H1 (cell line): ENCODE measurements at regions not wholly inside any gene's neighbourhood (a gene's known extent, or its start where the extent isn't known, plus 50 kb on each side); places are given as distances from the start of the nearest gene placed in this dataset.

Source experiments
- CTCF ChIA-PET: fragments of 300-600 bp; sonication (Branson Sonifier 250); formaldehyde crosslinking; loops from one replicate; lab custom pipeline; 2021; ENCODE audit not compliant: partially characterized antibody; lab: Charles Lee
- POLR2A ChIA-PET: fragments of 300-600 bp; sonication (Branson Sonifier 250); formaldehyde crosslinking; loops from one replicate; lab custom pipeline; 2021; ENCODE audit warnings: inconsistent platforms; ENCODE audit not compliant: partially characterized antibody; lab: Charles Lee
- DNase-seq, 2 experiments: peaks; one replicate each; pipeline versions ENCODE4 v3.0.0 to v3.0.0-alpha.2; 2010 to 2022; ENCODE audit warnings: low spot score in 2 of 2, low read depth in 1 of 2, mixed read lengths in 1 of 2
- FAIRE-seq: peaks from 2 replicates; lab custom pipeline; 2011; peaks lifted over from hg19 to GRCh38; lab: Jason Lieb, UNC
- H2AFZ ChIP-seq: 2 replicates; pipeline ENCODE4 v1.8.1; 2012; ENCODE audit warnings: low read length, inconsistent platforms
- H2AK5ac ChIP-seq: 2 replicates; pipeline ENCODE4 v1.6.1; 2013; ENCODE audit warnings: low read depth, low read length
- H2BK120ac ChIP-seq: replicated peaks from 2 replicates; pipeline ENCODE3; 2013; ENCODE audit warnings: low read depth, low read length, inconsistent platforms
- H2BK12ac ChIP-seq: 2 replicates; pipeline ENCODE4 v1.6.1; 2013; ENCODE audit warnings: low read depth, low read length
- H2BK15ac ChIP-seq: 2 replicates; pipeline ENCODE4 v1.6.1; 2013; ENCODE audit warnings: low read length
- H2BK20ac ChIP-seq: 2 replicates; pipeline ENCODE4 v1.6.1; 2013; ENCODE audit warnings: low read length
- H2BK5ac ChIP-seq: 2 replicates; pipeline ENCODE4 v1.6.1; 2013; ENCODE audit warnings: low read depth, low read length
- H3K14ac ChIP-seq: 2 replicates; pipeline ENCODE4 v1.6.1; 2013; ENCODE audit warnings: inconsistent platforms; ENCODE audit not compliant: insufficient read length
- H3K18ac ChIP-seq: 2 replicates; pipeline ENCODE4 v1.6.1; 2013; ENCODE audit warnings: low read length; ENCODE audit errors: extremely low read depth
- H3K23ac ChIP-seq: 2 replicates; pipeline ENCODE4 v1.6.1; 2013; ENCODE audit warnings: inconsistent platforms; ENCODE audit not compliant: insufficient read length
- H3K23me2 ChIP-seq: 2 replicates; pipeline ENCODE4 v1.6.1; 2013; ENCODE audit warnings: low read depth, low read length
- H3K27ac ChIP-seq: 2 replicates; pipeline ENCODE4 v1.6.1; 2011; ENCODE audit warnings: low read depth, low read length, inconsistent platforms
- H3K27me3 ChIP-seq, 4 experiments: replicated peaks in 1 of 4; 1 replicate in 1 of 4; 2 replicates in 3 of 4; pipeline versions ENCODE4 v1.6.1 to v1.8.1; 2011 to 2013; ENCODE audit warnings: low read length in 3 of 4, mild to moderate bottlenecking in 3 of 4, inconsistent platforms in 2 of 4, mixed read lengths in 2 of 4, moderate library complexity in 1 of 4; ENCODE audit not compliant: control insufficient read depth in 3 of 4, insufficient read depth in 3 of 4; ENCODE audit errors: extremely low read depth in 1 of 4
- H3K36me3 ChIP-seq, 4 experiments: 2 replicates each; pipeline versions ENCODE4 v1.6.1 to v1.8.1; 2011 to 2013; ENCODE audit warnings: mild to moderate bottlenecking in 4 of 4, low read length in 3 of 4, moderate library complexity in 2 of 4, control low read depth in 1 of 4, inconsistent platforms in 1 of 4; ENCODE audit not compliant: insufficient read depth in 4 of 4, control insufficient read depth in 2 of 4
- H3K4ac ChIP-seq: replicated peaks from 2 replicates; pipeline ENCODE3; 2013; ENCODE audit warnings: low read length, low read depth, mixed read lengths, inconsistent platforms; ENCODE audit not compliant: insufficient read length
- H3K4me1 ChIP-seq, 4 experiments: replicated peaks in 1 of 4; 1 replicate in 1 of 4; 2 replicates in 3 of 4; pipeline versions ENCODE4 v1.6.1 to v1.8.1; 2011 to 2013; ENCODE audit warnings: low read length in 3 of 4, inconsistent platforms in 2 of 4, mixed read lengths in 1 of 4; ENCODE audit not compliant: insufficient read depth in 4 of 4, control insufficient read depth in 3 of 4
- H3K4me2 ChIP-seq, 2 experiments: 2 replicates each; pipeline versions ENCODE4 v1.6.1 to v1.8.1; 2011 to 2013; ENCODE audit warnings: low read depth in 2 of 2, low read length in 2 of 2, control low read depth in 1 of 2, inconsistent platforms in 1 of 2, mild to moderate bottlenecking in 1 of 2; ENCODE audit not compliant: insufficient read depth in 1 of 2
- H3K4me3 ChIP-seq, 4 experiments: fragments of 200-600, 300-600 bp in 1 of 4; sonication (generic), shearing (Covaris generic), sonication (Bioruptor Twin) in 1 of 4; 2 replicates each; pipeline versions ENCODE4 v1.5.1 to v1.8.1; 2011 to 2016; ENCODE audit warnings: low read length in 4 of 4, low read depth in 3 of 4, control low read depth in 2 of 4, inconsistent platforms in 2 of 4, mild to moderate bottlenecking in 2 of 4, mixed read lengths in 1 of 4, moderate library complexity in 1 of 4; ENCODE audit not compliant: insufficient read depth in 2 of 4; ENCODE audit errors: extremely low read depth in 1 of 4
- H3K56ac ChIP-seq: replicated peaks from 2 replicates; pipeline ENCODE3; 2013; ENCODE audit warnings: low read depth, mild to moderate bottlenecking, mixed read lengths, low read length, inconsistent platforms; ENCODE audit not compliant: insufficient read length
- H3K79me1 ChIP-seq: 2 replicates; pipeline ENCODE4 v1.6.1; 2013; ENCODE audit warnings: low read depth, low read length, control low read depth
- H3K79me2 ChIP-seq, 2 experiments: 2 replicates each; pipeline versions ENCODE4 v1.6.1 to v1.8.1; 2012 to 2013; ENCODE audit warnings: low read length in 2 of 2, mild to moderate bottlenecking in 2 of 2, inconsistent platforms in 1 of 2; ENCODE audit not compliant: insufficient read depth in 2 of 2, control insufficient read depth in 1 of 2
- H3K9ac ChIP-seq, 4 experiments: replicated peaks in 1 of 4; 1 replicate in 1 of 4; 2 replicates in 3 of 4; pipeline versions ENCODE4 v1.6.1 to v1.8.1; 2011 to 2013; ENCODE audit warnings: low read depth in 3 of 4, low read length in 3 of 4, control low read depth in 2 of 4, mild to moderate bottlenecking in 2 of 4, moderate library complexity in 2 of 4, inconsistent platforms in 1 of 4; ENCODE audit errors: extremely low read depth in 1 of 4
- H3K9me3 ChIP-seq, 2 experiments: 2 replicates each; pipeline versions ENCODE4 v1.6.1 to v1.8.1; 2012 to 2013; ENCODE audit warnings: mild to moderate bottlenecking in 2 of 2, moderate library complexity in 2 of 2, control low read depth in 1 of 2, inconsistent platforms in 1 of 2, low read depth in 1 of 2, low read length in 1 of 2, mixed read lengths in 1 of 2; ENCODE audit not compliant: insufficient read depth in 2 of 2
- H4K20me1 ChIP-seq, 2 experiments: replicated peaks in 1 of 2; 2 replicates each; pipeline versions ENCODE3 to v1.8.1; 2011 to 2013; ENCODE audit warnings: inconsistent platforms in 2 of 2, low read length in 2 of 2, mild to moderate bottlenecking in 1 of 2; ENCODE audit not compliant: insufficient read depth in 2 of 2, control insufficient read depth in 1 of 2
- H4K5ac ChIP-seq: 2 replicates; pipeline ENCODE4 v1.6.1; 2013; ENCODE audit warnings: low read length, low read depth, mixed read lengths, inconsistent platforms; ENCODE audit not compliant: insufficient read length
- H4K8ac ChIP-seq: 2 replicates; pipeline ENCODE4 v1.8.0; 2013; ENCODE audit warnings: mild to moderate bottlenecking, moderate library complexity, low read length, inconsistent platforms; ENCODE audit not compliant: insufficient read depth; ENCODE audit errors: extremely low read depth
- H4K91ac ChIP-seq: replicated peaks from 2 replicates; pipeline ENCODE3; 2013; ENCODE audit warnings: low read length, mixed read lengths, inconsistent platforms; ENCODE audit not compliant: insufficient read length
- RAD21 ChIP-seq, 2 experiments: IDR thresholded peaks in 1 of 2; conservative IDR thresholded peaks in 1 of 2; 2 replicates each; pipeline ENCODE4 v1.6.1; 2011; ENCODE audit warnings: low read depth in 2 of 2, low read length in 2 of 2, improper control_type of control experiment in 1 of 2, inconsistent platforms in 1 of 2, mild to moderate bottlenecking in 1 of 2, moderate library complexity in 1 of 2
- RNF2 ChIP-seq: fragments of 200-900, 300-1000 bp; sonication (generic); IDR thresholded peaks from 2 replicates; pipeline ENCODE4 v1.7.1; 2016; ENCODE audit warnings: borderline replicate concordance, low read depth, mild to moderate bottlenecking, antibody characterized with exemption, low read length; ENCODE audit not compliant: poor library complexity, severe bottlenecking; ENCODE audit errors: missing control alignments
- WGBS, 2 experiments: shearing (Covaris generic) in 1 of 2; methylation state at CpG; one replicate each; pipeline versions ENCODE4 v1.1.6 to v1.1.7; 2013 to 2015; ENCODE audit warnings: low lambda C conversion rate in 2 of 2, mixed read lengths in 2 of 2, inconsistent platforms in 1 of 2, low coverage in 1 of 2, missing lambda C conversion rate in 1 of 2; ENCODE audit not compliant: insufficient replicate concordance in 2 of 2, insufficient coverage in 1 of 2, insufficient read length in 1 of 2; ENCODE audit errors: extremely low coverage in 1 of 2, missing lambda C conversion rate in 1 of 2; 5-methylcytosine and 5-hydroxymethylcytosine counted together

GRCh38 chr9:86557063-86557766, 203.0 kb upstream of the TUT7 start:
- no peaks in the 10 kb centered on the region for H3K79me1 ChIP-seq
- no peak overlapping the region for H3K18ac ChIP-seq
- H2BK5ac ChIP-seq: no peak overlapping the region
- no peak overlapping the region for H4K91ac ChIP-seq
- H3K14ac ChIP-seq: no peak overlapping the region
- POLR2A ChIA-PET: interaction anchor here (0.9 kb wide), 1 partner anchor 11 kb away, joined by 3 read pairs; no protein-coding TSS in a partner anchor
- H3K4ac ChIP-seq: no peak overlapping the region
- H2BK15ac ChIP-seq: no peak overlapping the region
- peak overlapping the region; percentile 44; the same call in 1 of the 2 replicates for H2AK5ac ChIP-seq
- H3K23me2 ChIP-seq: no peaks in the 10 kb centered on the region
- H4K8ac ChIP-seq: no peak overlapping the region
- no peaks in the 10 kb centered on the region for H3K27me3 ChIP-seq
- H3K4me2 ChIP-seq: no peak overlapping the region
- H2AFZ ChIP-seq: peak overlapping the region; percentile 2; the same call in 1 of the 2 replicates
- H2BK120ac ChIP-seq: no peak overlapping the region
- peak overlapping the region; percentile 11; the same call in 1 of the 2 replicates for H2BK12ac ChIP-seq
- no peaks in the 10 kb centered on the region for H4K20me1 ChIP-seq
- no peak for DNase-seq
- H3K36me3 ChIP-seq: no peaks in the 10 kb centered on the region
- CTCF ChIA-PET: interaction anchor here (1.0 to 1.5 kb wide), 2 partner anchors 13 to 15 kb away, joined by 3 to 4 read pairs; no protein-coding TSS in a partner anchor
- H4K5ac ChIP-seq: no peak overlapping the region
- H3K56ac ChIP-seq: no peak overlapping the region
- 0 out of 2 replicates have a peak overlapping the region, but pooled peaks have one; percentile 21 for H2BK20ac ChIP-seq
- H3K79me2 ChIP-seq: no peaks in the 10 kb centered on the region
- H3K23ac ChIP-seq: no peak overlapping the region
- no peak overlapping the region for H3K27ac ChIP-seq
- no peaks in the 10 kb centered on the region for H3K9me3 ChIP-seq
- H3K9ac ChIP-seq: no peak overlapping the region
- peaks cover 0 to 3% (median 0%) of the 10 kb centered on the region in 4 experiments; a peak in 1 of 7 replicates for H3K4me1 ChIP-seq
- H3K4me3 ChIP-seq: no peak overlapping the region
- FAIRE-seq: no peak
- 79% methylated on average over 7 of the region's 7 CpGs; no CpG with 5 or more reads in 1 of the 2 experiments for WGBS, 2 experiments
- TF ChIP-seq RAD21 (IDR thresholded peaks at IDR 0.05 in 1 of 2, conservative IDR thresholded peaks at IDR 0.05 in 1 of 2; ENCODE audit: low read depth in 2 of 2, low read length in 2 of 2) (peak; percentile 2 to 12; a peak in 2 of 4 replicates), RNF2 (no peak)
